ENCODE measurements at regions not wholly inside any gene's neighbourhood (a gene's known extent, or its start where the extent isn't known, plus 50 kb on each side); places are given as distances from the start of the nearest gene placed in this dataset.

GRCh38 chr5:119899981-119900380, 270.6 kb downstream of the FAM170A start:
- ATAC-seq (no peak), DNase-seq (ENCODE audit: extremely low read depth in 1 of 4, low spot score in 3 of 4) (no peak), FAIRE-seq (no peak)
- Histone ChIP-seq H3K9me1 (ENCODE audit: control insufficient read depth, insufficient read depth, low read length) (no peaks in the 10 kb centered on the region), H2AFZ (ENCODE audit: low read depth, low read length) (no peak overlapping the region), H3K9ac (ENCODE audit: insufficient read depth in 1 of 2, low read depth in 2 of 2, low read length in 2 of 2) (no peak overlapping the region), H4K20me1 (replicated peaks; ENCODE audit: control insufficient read depth, insufficient read depth, low read length) (no peaks in the 10 kb centered on the region), H3K79me2 (ENCODE audit: control insufficient read depth, insufficient read depth, low read length) (no peaks in the 10 kb centered on the region), H3K9me3 (replicated peaks; ENCODE audit: control insufficient read depth, insufficient read depth, low read depth, low read length) (no peaks in the 10 kb centered on the region), H3K27ac (ENCODE audit: extremely low read depth, low read depth, low read length) (no peak overlapping the region), H3K36me3 (ENCODE audit: control insufficient read depth, insufficient read depth, low read length) (no peaks in the 10 kb centered on the region), H3K4me3 (no peak overlapping the region), H3K4me1 (replicated peaks in 1 of 2; ENCODE audit: control insufficient read depth in 2 of 2, insufficient read depth in 2 of 2, low read length in 2 of 2) (no peaks in the 10 kb centered on the region), H3K27me3 (ENCODE audit: control insufficient read depth in 2 of 2, insufficient read depth in 2 of 2, low read length in 2 of 2) (no peaks in the 10 kb centered on the region), H3K4me2 (ENCODE audit: insufficient read depth, low read length) (no peak overlapping the region)
- TF ChIP-seq SMARCC2 (IDR thresholded peaks at IDR 0.05; ENCODE audit: low read depth) (no peak), SMAD4 (CRISPR knock-in tag; conservative IDR thresholded peaks at IDR 0.05) (no peak), NKRF (IDR thresholded peaks at IDR 0.05; ENCODE audit: borderline replicate concordance) (no peak), CHCHD3 (CRISPR knock-in tag; IDR thresholded peaks at IDR 0.05) (no peak), ZBTB9 (CRISPR knock-in tag; IDR thresholded peaks at IDR 0.05) (no peak), BRF2 (IDR thresholded peaks at IDR 0.05; ENCODE audit: borderline replicate concordance, insufficient read depth, insufficient read length) (no peak), DNMT1 (IDR thresholded peaks at IDR 0.05) (no peak), FOSL1 (tag; conservative IDR thresholded peaks at IDR 0.05) (no peak), KAT7 (CRISPR knock-in tag; IDR thresholded peaks at IDR 0.05; ENCODE audit: borderline replicate concordance) (no peak), NR2F6 (CRISPR knock-in tag; IDR thresholded peaks at IDR 0.05) (no peak), PCBP1 (IDR thresholded peaks at IDR 0.05; ENCODE audit: low read depth, low read length, poor library complexity, severe bottlenecking) (no peak), SNIP1 (IDR thresholded peaks at IDR 0.05; ENCODE audit: low read depth) (no peak), RBM15 (IDR thresholded peaks at IDR 0.05; ENCODE audit: insufficient read depth, low read length) (no peak), STAG1 (CRISPR knock-in tag; IDR thresholded peaks at IDR 0.05; ENCODE audit: borderline replicate concordance) (no peak)
- no TSS peak for BruUV-seq (replicated peaks)
- CTCF ChIA-PET (ENCODE audit: low intra/inter-chr PET ratio): no interaction called here
- POLR2A ChIA-PET: no interaction called here
- WGBS (ENCODE audit: insufficient coverage, low coverage, missing lambda C conversion rate): 0% methylated on average over 2 of the region's 2 CpGs
- in situ Hi-C loops (cut with MboI) (no loop called here), intact Hi-C loops (cut with micrococcal nuclease) (no loop called here)

Data from K562 (cell line).